DND-41 (cell line): ENCODE measurements at regions not wholly inside any gene's neighbourhood (a gene's known extent, or its start where the extent isn't known, plus 50 kb on each side); places are given as distances from the start of the nearest gene placed in this dataset.

Source experiments
- ATAC-seq: fragments of 200-7000 bp; cut with Tn5 transposase; 3 replicates; pipeline ENCODE4 v1.9.1; 2021; ENCODE audit warnings: low read depth; ENCODE audit not compliant: insufficient read depth
- DNase-seq: peaks from one replicate; pipeline ENCODE4 v3.0.0-alpha.2; 2020
- H2AFZ ChIP-seq: 2 replicates; pipeline ENCODE4 v1.6.0; 2012; ENCODE audit warnings: low read depth, low read length
- H3K27ac ChIP-seq: 2 replicates; pipeline ENCODE4 v1.5.1; 2012; ENCODE audit warnings: low read length, inconsistent platforms
- H3K27me3 ChIP-seq: fragments of 200-600 bp; sonication (generic); 2 replicates; pipeline ENCODE4 v1.6.0; 2012; ENCODE audit warnings: low read length, mild to moderate bottlenecking, inconsistent platforms; ENCODE audit not compliant: insufficient read depth, poor library complexity
- H3K36me3 ChIP-seq: 2 replicates; pipeline ENCODE4 v1.5.1; 2012; ENCODE audit warnings: low read length, inconsistent platforms; ENCODE audit not compliant: insufficient read depth
- H3K4me1 ChIP-seq: 2 replicates; pipeline ENCODE4 v1.5.1; 2012; ENCODE audit warnings: mild to moderate bottlenecking, low read length; ENCODE audit not compliant: insufficient read depth
- H3K4me2 ChIP-seq: 2 replicates; pipeline ENCODE4 v1.6.0; 2012; ENCODE audit warnings: mild to moderate bottlenecking, moderate library complexity, low read length, inconsistent platforms; ENCODE audit not compliant: insufficient read depth
- H3K4me3 ChIP-seq, 2 experiments: fragments of 200-600 bp in 1 of 2; shearing (Covaris generic) in 1 of 2; 2 replicates each; pipeline ENCODE4 v1.5.1; 2012 to 2016; ENCODE audit warnings: inconsistent platforms in 2 of 2, low read length in 2 of 2, mild to moderate bottlenecking in 2 of 2, low read depth in 1 of 2, moderate library complexity in 1 of 2
- H3K79me2 ChIP-seq: 2 replicates; pipeline ENCODE4 v1.6.0; 2012; ENCODE audit warnings: low read length, inconsistent platforms; ENCODE audit not compliant: insufficient read depth
- H3K9ac ChIP-seq: 2 replicates; pipeline ENCODE4 v1.6.0; 2012; ENCODE audit warnings: low read depth, mild to moderate bottlenecking, inconsistent platforms, low read length, moderate library complexity
- H3K9me3 ChIP-seq: 2 replicates; pipeline ENCODE4 v1.5.1; 2012; ENCODE audit warnings: low read length, moderate library complexity, mild to moderate bottlenecking, inconsistent platforms; ENCODE audit not compliant: insufficient read depth, severe bottlenecking
- H4K20me1 ChIP-seq: 2 replicates; pipeline ENCODE4 v1.6.0; 2012; ENCODE audit warnings: low read length; ENCODE audit not compliant: insufficient read depth
- CTCF ChIP-seq: IDR thresholded peaks from 2 replicates; pipeline ENCODE4 v1.5.1; 2012; ENCODE audit warnings: borderline replicate concordance, low read length, moderate library complexity, mild to moderate bottlenecking; ENCODE audit not compliant: poor library complexity, severe bottlenecking; ENCODE audit errors: extremely low read depth
- EZH2 ChIP-seq: IDR thresholded peaks from 3 replicates; pipeline ENCODE4 v1.6.1; 2012; ENCODE audit warnings: borderline replicate concordance, low read depth, mild to moderate bottlenecking, moderate library complexity, low read length, inconsistent platforms; ENCODE audit not compliant: severe bottlenecking

GRCh38 chr2:188077757-188078156 lies 213.9 kb upstream of the GULP1 start:
- H2AFZ ChIP-seq, result no peak overlapping the region
- TF ChIP-seq CTCF (no peak), EZH2 (no peak)
- H3K9me3 ChIP-seq, result peaks cover 6% of the 10 kb centered on the region
- H4K20me1 ChIP-seq, result no peaks in the 10 kb centered on the region
- no peaks in the 10 kb centered on the region for H3K27me3 ChIP-seq
- H3K4me2 ChIP-seq, result no peak overlapping the region
- H3K9ac ChIP-seq, result no peak overlapping the region
- no peaks in the 10 kb centered on the region for H3K79me2 ChIP-seq
- H3K4me1 ChIP-seq, result no peaks in the 10 kb centered on the region
- ATAC-seq (no peak), DNase-seq (no peak)
- H3K27ac ChIP-seq, result no peak overlapping the region
- H3K4me3 ChIP-seq, result no peak overlapping the region
- H3K36me3 ChIP-seq, result no peaks in the 10 kb centered on the region

- TF ChIP-seq EZH2, result no peak
- no peak for TF ChIP-seq CTCF
- no peak overlapping the region for H3K27ac ChIP-seq
- no peak overlapping the region for H2AFZ ChIP-seq
- no peaks in the 10 kb centered on the region for H3K4me1 ChIP-seq
- H3K4me2 ChIP-seq, result no peak overlapping the region
- H4K20me1 ChIP-seq, result no peaks in the 10 kb centered on the region
- H3K27me3 ChIP-seq, result no peaks in the 10 kb centered on the region
- DNase-seq (no peak), ATAC-seq (no peak)
- no peak overlapping the region for H3K9ac ChIP-seq
- no peaks in the 10 kb centered on the region for H3K79me2 ChIP-seq
- H3K4me3 ChIP-seq, result no peak overlapping the region
- peaks cover 5% of the 10 kb centered on the region for H3K9me3 ChIP-seq
- H3K36me3 ChIP-seq, result no peaks in the 10 kb centered on the region
These were observed 213.1 kb upstream of the GULP1 start for GRCh38 chr2:188078534-188078933.

DNA sequence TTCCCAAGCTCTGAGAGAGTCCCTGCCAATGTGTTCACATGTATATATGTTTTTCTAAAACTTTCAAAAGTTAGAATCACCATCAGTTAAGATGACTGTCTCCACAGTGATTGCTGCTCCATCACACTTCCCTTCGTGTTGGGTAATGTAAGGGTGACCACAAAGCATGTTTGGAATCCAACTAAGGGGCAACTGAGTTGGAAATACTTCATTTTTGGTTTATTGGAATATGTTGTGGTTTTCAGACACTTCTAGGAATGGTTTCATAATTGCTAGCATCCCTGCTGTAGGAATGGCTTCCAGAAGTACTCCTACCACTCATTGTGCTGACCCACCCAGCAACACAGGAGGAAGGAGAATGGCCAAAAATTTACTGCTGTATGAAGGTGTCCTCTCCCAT lies 212.5 kb upstream of the GULP1 start:
- Histone ChIP-seq H3K79me2 (no peaks in the 10 kb centered on the region), H3K9ac (no peak overlapping the region), H3K4me3 (no peak overlapping the region), H4K20me1 (no peaks in the 10 kb centered on the region), H3K27me3 (no peaks in the 10 kb centered on the region), H3K4me2 (no peak overlapping the region), H3K27ac (no peak overlapping the region), H3K36me3 (no peaks in the 10 kb centered on the region), H3K9me3 (peaks cover 5% of the 10 kb centered on the region), H3K4me1 (no peaks in the 10 kb centered on the region), H2AFZ (no peak overlapping the region)
- ATAC-seq (no peak), DNase-seq (no peak)
- TF ChIP-seq EZH2 (no peak), CTCF (no peak)

- no peak for TF ChIP-seq CTCF
- no peak for TF ChIP-seq EZH2
- H2AFZ ChIP-seq, result no peak overlapping the region
- no peaks in the 10 kb centered on the region for H4K20me1 ChIP-seq
- H3K4me2 ChIP-seq, result no peak overlapping the region
- H3K9me3 ChIP-seq, result no peaks in the 10 kb centered on the region
- H3K27ac ChIP-seq, result no peak overlapping the region
- H3K4me1 ChIP-seq, result no peaks in the 10 kb centered on the region
- no peaks in the 10 kb centered on the region for H3K79me2 ChIP-seq
- H3K4me3 ChIP-seq, result no peak overlapping the region
- H3K36me3 ChIP-seq, result no peaks in the 10 kb centered on the region
- no peaks in the 10 kb centered on the region for H3K27me3 ChIP-seq
- no peak overlapping the region for H3K9ac ChIP-seq
- DNase-seq, result no peak
- ATAC-seq, result no peak
These were observed 206.3 kb upstream of the GULP1 start for GRCh38 chr2:188085421-188085820.
